ENCODE measurements at regions not wholly inside any gene's neighbourhood (a gene's known extent, or its start where the extent isn't known, plus 50 kb on each side); places are given as distances from the start of the nearest gene placed in this dataset.

GRCh38 chr3:150170852-150171520, 200.3 kb upstream of the PFN2 start:
- Histone ChIP-seq H3K27me3 (no peaks in the 10 kb centered on the region), H3K4me1 (peaks cover 0 to 4% of the 10 kb centered on the region in 2 donors), H3K27ac (no peak overlapping the region), H3K9me3 (no peaks in the 10 kb centered on the region), H3K36me3 (no peaks in the 10 kb centered on the region), H3K4me3 (no peak overlapping the region)
- no peak for DNase-seq (ENCODE audit: low spot score in 2 of 2)
- no peak for TF ChIP-seq CTCF (IDR thresholded peaks at IDR 0.05)
- intact Hi-C loops (cut with DNase I), result no loop called here

GRCh38 chr3:150169330-150169940, 198.7 kb upstream of the PFN2 start:
- Histone ChIP-seq H3K27ac (no peak overlapping the region), H3K27me3 (no peaks in the 10 kb centered on the region), H3K4me3 (no peak overlapping the region), H3K4me1 (peaks cover 0 to 4% of the 10 kb centered on the region in 2 donors), H3K9me3 (no peaks in the 10 kb centered on the region), H3K36me3 (no peaks in the 10 kb centered on the region)
- intact Hi-C loops (cut with DNase I), result no loop called here
- TF ChIP-seq CTCF (IDR thresholded peaks at IDR 0.05), result no peak
- no peak for DNase-seq (ENCODE audit: low spot score in 2 of 2)

GRCh38 chr3:150168698-150169097, 198.0 kb upstream of the PFN2 start:
- no peak for TF ChIP-seq CTCF (IDR thresholded peaks at IDR 0.05)
- Histone ChIP-seq H3K9me3 (no peaks in the 10 kb centered on the region), H3K4me3 (no peak overlapping the region), H3K27me3 (no peaks in the 10 kb centered on the region), H3K27ac (no peak overlapping the region), H3K36me3 (no peaks in the 10 kb centered on the region), H3K4me1 (peaks cover 0 to 4% of the 10 kb centered on the region in 2 donors)
- intact Hi-C loops (cut with DNase I), result no loop called here
- DNase-seq (ENCODE audit: low spot score in 2 of 2), result no peak

GRCh38 chr3:150165396-150166094, 194.8 kb upstream of the PFN2 start:
- Histone ChIP-seq H3K27me3 (no peaks in the 10 kb centered on the region), H3K36me3 (no peaks in the 10 kb centered on the region), H3K27ac (no peak overlapping the region), H3K4me3 (no peak overlapping the region), H3K4me1 (peaks cover 0 to 4% of the 10 kb centered on the region in 2 donors), H3K9me3 (no peaks in the 10 kb centered on the region)
- intact Hi-C loops (cut with DNase I), result no loop called here
- DNase-seq (ENCODE audit: low spot score in 2 of 2), result no peak
- TF ChIP-seq CTCF (IDR thresholded peaks at IDR 0.05), result no peak

GRCh38 chr3:150161011-150161410, 190.3 kb upstream of the PFN2 start:
- H3K36me3 ChIP-seq, result no peaks in the 10 kb centered on the region
- no peak for DNase-seq (ENCODE audit: low spot score in 2 of 2)
- no peak for TF ChIP-seq CTCF (IDR thresholded peaks at IDR 0.05)
- H3K27ac ChIP-seq, result no peak overlapping the region
- intact Hi-C loops (cut with DNase I), result no loop called here
- H3K4me1 ChIP-seq, result no peaks in the 10 kb centered on the region
- no peaks in the 10 kb centered on the region for H3K27me3 ChIP-seq
- H3K9me3 ChIP-seq, result no peaks in the 10 kb centered on the region
- H3K4me3 ChIP-seq, result no peak overlapping the region

All from ascending aorta (tissue), 2 donors.